Mesendoderm (in vitro differentiated cells): ENCODE measurements at regions not wholly inside any gene's neighbourhood (a gene's known extent, or its start where the extent isn't known, plus 50 kb on each side); places are given as distances from the start of the nearest gene placed in this dataset.
A peak's percentile ranks its signal among the peaks of the same experiment; 100 is the strongest.

Experiments used
- DNase-seq: peaks from one replicate; pipeline ENCODE4 v3.0.0; 2013
- H2AK5ac ChIP-seq: 2 replicates; pipeline ENCODE4 v1.6.1; 2013; ENCODE audit warnings: low read length, inconsistent platforms
- H2BK120ac ChIP-seq: 2 replicates; pipeline ENCODE4 v1.6.1; 2013; ENCODE audit warnings: low read depth, mild to moderate bottlenecking, low read length, moderate library complexity, mixed read lengths
- H2BK15ac ChIP-seq: replicated peaks from 2 replicates; pipeline ENCODE4 v1.6.1; 2013; ENCODE audit warnings: low read depth, mild to moderate bottlenecking, moderate library complexity
- H2BK5ac ChIP-seq: 2 replicates; pipeline ENCODE4 v1.6.1; 2013; ENCODE audit warnings: low read length, inconsistent platforms
- H3K18ac ChIP-seq: 2 replicates; pipeline ENCODE4 v1.6.1; 2013; ENCODE audit warnings: mild to moderate bottlenecking, low read length, mixed read lengths
- H3K23ac ChIP-seq: one replicate; pipeline ENCODE4 v1.6.1; 2013; ENCODE audit warnings: low read length
- H3K27ac ChIP-seq: 2 replicates; pipeline ENCODE4 v1.5.1; 2013; ENCODE audit warnings: low read depth, mild to moderate bottlenecking, inconsistent platforms, low read length, moderate library complexity
- H3K27me3 ChIP-seq: 2 replicates; pipeline ENCODE4 v1.6.1; 2013; ENCODE audit warnings: low read length, control low read depth, mild to moderate bottlenecking, inconsistent platforms; ENCODE audit not compliant: insufficient read depth, poor library complexity
- H3K36me3 ChIP-seq: 2 replicates; pipeline ENCODE4 v1.6.1; 2013; ENCODE audit warnings: low read length, inconsistent platforms; ENCODE audit not compliant: control insufficient read depth, insufficient read depth
- H3K4ac ChIP-seq: one replicate; pipeline ENCODE4 v1.6.1; 2013; ENCODE audit warnings: low read depth, mild to moderate bottlenecking, low read length, moderate library complexity
- H3K4me1 ChIP-seq: 2 replicates; pipeline ENCODE4 v1.6.1; 2013; ENCODE audit warnings: low read depth, low read length, inconsistent platforms; ENCODE audit not compliant: control insufficient read depth
- H3K4me2 ChIP-seq: 2 replicates; pipeline ENCODE4 v1.6.1; 2013; ENCODE audit warnings: low read length
- H3K4me3 ChIP-seq: 2 replicates; pipeline ENCODE4 v1.5.1; 2013; ENCODE audit warnings: mild to moderate bottlenecking, low read length
- H3K56ac ChIP-seq: one replicate; pipeline ENCODE4 v1.6.1; 2013; ENCODE audit warnings: low read length
- H3K79me1 ChIP-seq: 2 replicates; pipeline ENCODE4 v1.6.1; 2013; ENCODE audit warnings: low read length, inconsistent platforms
- H3K79me2 ChIP-seq: 2 replicates; pipeline ENCODE4 v1.6.1; 2013; ENCODE audit warnings: mild to moderate bottlenecking, low read length; ENCODE audit not compliant: control insufficient read depth, insufficient read depth
- H3K9ac ChIP-seq: 2 replicates; pipeline ENCODE4 v1.6.1; 2013; ENCODE audit warnings: low read length, inconsistent platforms
- H4K5ac ChIP-seq: one replicate; pipeline ENCODE4 v1.6.1; 2013; ENCODE audit warnings: low read length
- H4K8ac ChIP-seq: one replicate; pipeline ENCODE4 v1.6.1; 2013; ENCODE audit warnings: low read depth, mild to moderate bottlenecking, control low read depth, low read length, moderate library complexity
- WGBS: extraction: QIAGEN DNeasy Blood & Tissue Kit; methylation state at CpG from one replicate; pipeline ENCODE4 v1.1.7; 2013; ENCODE audit warnings: low lambda C conversion rate, missing lambda C conversion rate; ENCODE audit not compliant: insufficient coverage; ENCODE audit errors: extremely low coverage; 5-methylcytosine and 5-hydroxymethylcytosine counted together

DNA sequence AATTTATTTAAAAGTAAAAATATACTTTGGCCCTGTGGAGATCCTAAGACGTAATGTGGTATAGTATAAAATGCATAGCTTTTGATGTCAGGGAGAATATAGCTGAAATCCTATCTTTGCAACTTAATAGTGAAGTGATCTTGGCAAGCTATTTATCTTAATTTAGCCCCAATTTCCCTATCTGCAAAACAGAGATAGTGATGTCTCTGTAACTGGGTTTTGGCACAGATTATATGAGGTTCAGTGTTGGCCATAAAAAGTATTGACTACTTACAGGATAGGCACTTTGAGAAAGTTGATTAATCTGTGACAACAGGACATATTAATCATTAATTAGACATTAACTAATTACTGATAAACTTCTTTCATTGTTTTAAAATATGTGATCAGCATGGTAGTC lies 89.2 kb downstream of the ISL1 start:
- Histone ChIP-seq H3K36me3 (no peaks in the 10 kb centered on the region), H2BK15ac (no peak overlapping the region), H3K4me1 (peaks cover 4% of the 10 kb centered on the region)

DNA sequence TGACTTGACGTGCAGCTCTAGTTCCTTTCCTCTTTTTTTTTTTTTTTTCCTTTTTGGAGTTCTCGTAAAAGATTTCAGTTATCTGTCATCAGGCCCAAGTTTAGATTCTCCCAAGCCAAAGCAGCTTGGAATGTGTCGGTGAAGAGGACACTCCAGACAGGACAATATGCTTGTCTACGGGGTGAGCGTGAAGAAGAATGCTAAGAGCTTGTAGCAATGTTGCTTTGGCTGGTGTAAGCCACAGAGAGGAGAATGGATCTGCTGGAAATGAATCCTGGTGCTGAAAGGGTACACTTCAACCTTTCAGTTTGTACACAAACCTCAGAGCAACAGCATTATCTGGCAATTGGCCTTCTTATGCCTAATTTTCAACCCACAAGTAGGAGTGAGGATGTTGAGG lies 92.4 kb downstream of the ISL1 start:
- Histone ChIP-seq H2BK15ac (no peak overlapping the region), H3K27me3 (no peaks in the 10 kb centered on the region), H3K4ac (no peak overlapping the region), H3K9ac (no peak overlapping the region), H3K79me1 (no peaks in the 10 kb centered on the region), H3K27ac (no peak overlapping the region), H2AK5ac (no peak overlapping the region), H3K4me3 (no peak overlapping the region), H2BK5ac (no peak overlapping the region), H3K79me2 (no peaks in the 10 kb centered on the region), H3K4me2 (no peak overlapping the region), H4K5ac (no peak overlapping the region), H3K4me1 (peaks cover 4% of the 10 kb centered on the region), H4K8ac (no peak overlapping the region), H2BK120ac (no peak overlapping the region), H3K18ac (no peak overlapping the region), H3K36me3 (no peaks in the 10 kb centered on the region), H3K23ac (no peak overlapping the region), H3K56ac (no peak overlapping the region)
- no CpG with 5 or more reads among the region's 5 CpGs for WGBS
- peak; percentile 10 for DNase-seq

More for the DNA sequence above, 89.2 kb downstream of the ISL1 start:
- Histone ChIP-seq H4K8ac (no peak overlapping the region), H3K4me2 (no peak overlapping the region), H3K4me3 (no peak overlapping the region), H3K27ac (no peak overlapping the region), H2BK5ac (no peak overlapping the region), H3K9ac (no peak overlapping the region), H3K56ac (no peak overlapping the region), H3K23ac (no peak overlapping the region), H4K5ac (no peak overlapping the region), H2AK5ac (no peak overlapping the region), H3K4ac (no peak overlapping the region), H3K79me1 (no peaks in the 10 kb centered on the region), H2BK120ac (no peak overlapping the region), H3K79me2 (no peaks in the 10 kb centered on the region), H3K18ac (no peak overlapping the region), H3K27me3 (no peaks in the 10 kb centered on the region)
- no peak for DNase-seq
- no CpG with 5 or more reads among the region's 1 CpG for WGBS

DNA sequence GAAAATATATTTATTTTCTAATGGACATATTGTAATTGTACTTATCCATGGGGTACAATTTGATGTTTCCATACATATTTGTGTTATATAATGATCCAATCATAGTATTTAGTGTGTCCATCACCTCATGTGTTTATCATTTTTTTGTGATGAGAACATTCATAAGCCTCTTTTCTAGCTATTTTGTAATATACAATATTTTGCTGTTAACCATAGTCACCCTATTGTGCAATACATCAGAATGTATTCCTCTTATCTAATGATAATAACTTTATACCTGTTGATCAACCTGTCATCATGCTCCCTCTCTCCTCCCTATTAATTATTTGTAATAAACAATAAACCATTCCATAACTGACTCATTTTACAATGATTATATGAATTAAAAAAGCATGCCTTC lies 93.2 kb downstream of the ISL1 start:
- H3K27ac ChIP-seq, result no peak overlapping the region

DNA sequence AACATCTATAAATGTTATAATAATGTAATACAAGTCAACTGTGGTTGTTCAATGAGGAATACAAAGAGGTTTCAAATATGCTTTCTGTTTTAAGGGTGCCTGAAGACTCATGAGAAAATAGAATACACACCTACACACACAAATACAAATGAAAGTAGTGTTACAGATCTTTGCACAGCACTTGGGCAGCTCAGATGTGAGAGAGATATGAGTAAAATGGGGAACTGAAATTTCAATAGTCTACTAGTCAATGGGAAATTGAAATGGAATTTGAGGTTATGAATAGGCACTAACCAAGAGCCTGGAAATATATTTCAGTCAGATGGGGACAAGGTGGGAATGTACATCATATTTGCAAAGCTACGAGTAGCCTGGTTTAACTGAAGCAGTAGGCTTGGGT lies 96.6 kb downstream of the ISL1 start:
- Histone ChIP-seq H3K18ac (no peak overlapping the region), H3K4me1 (peaks cover 4% of the 10 kb centered on the region), H2BK5ac (no peak overlapping the region), H3K9ac (no peak overlapping the region), H3K79me2 (no peaks in the 10 kb centered on the region), H2BK120ac (no peak overlapping the region), H3K36me3 (no peaks in the 10 kb centered on the region), H2BK15ac (no peak overlapping the region), H4K8ac (no peak overlapping the region), H3K4ac (no peak overlapping the region), H2AK5ac (no peak overlapping the region), H3K23ac (no peak overlapping the region), H3K4me2 (no peak overlapping the region), H4K5ac (no peak overlapping the region), H3K27ac (no peak overlapping the region), H3K4me3 (no peak overlapping the region), H3K79me1 (no peaks in the 10 kb centered on the region), H3K56ac (no peak overlapping the region), H3K27me3 (no peaks in the 10 kb centered on the region)
- DNase-seq, result no peak
- no CpG with 5 or more reads among the region's 1 CpG for WGBS

More for the DNA sequence above, 93.2 kb downstream of the ISL1 start:
- H3K18ac ChIP-seq, result no peak overlapping the region
- H2AK5ac ChIP-seq, result no peak overlapping the region
- no peaks in the 10 kb centered on the region for H3K27me3 ChIP-seq
- no peak overlapping the region for H3K4me3 ChIP-seq
- H4K8ac ChIP-seq, result no peak overlapping the region
- no peaks in the 10 kb centered on the region for H3K36me3 ChIP-seq
- H3K9ac ChIP-seq, result no peak overlapping the region
- H3K4me2 ChIP-seq, result no peak overlapping the region
- H3K4me1 ChIP-seq, result peaks cover 4% of the 10 kb centered on the region
- no peaks in the 10 kb centered on the region for H3K79me1 ChIP-seq
- H3K79me2 ChIP-seq, result no peaks in the 10 kb centered on the region
- no peak overlapping the region for H2BK15ac ChIP-seq
- H2BK120ac ChIP-seq, result no peak overlapping the region
- no peak overlapping the region for H3K23ac ChIP-seq
- H3K56ac ChIP-seq, result no peak overlapping the region
- DNase-seq, result no peak
- no peak overlapping the region for H4K5ac ChIP-seq
- H3K4ac ChIP-seq, result no peak overlapping the region
- H2BK5ac ChIP-seq, result no peak overlapping the region

DNA sequence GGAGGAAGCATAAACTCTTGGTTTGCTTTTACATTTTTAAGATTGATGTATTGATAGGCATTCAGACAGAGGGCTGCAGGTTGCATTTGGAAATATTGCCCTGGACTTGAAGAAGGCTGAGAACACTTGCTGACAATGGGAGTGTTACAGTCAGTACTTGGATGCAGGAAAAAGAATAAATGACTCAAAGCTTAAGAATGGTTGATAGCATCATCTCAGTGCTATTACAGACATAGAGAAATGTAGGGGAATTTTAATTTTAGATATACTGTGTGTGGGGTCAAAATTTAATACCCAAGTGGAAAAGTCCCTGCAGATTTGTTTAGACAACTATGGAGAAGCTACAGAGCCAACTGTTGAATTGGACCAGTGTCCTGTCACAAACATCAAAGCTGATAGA lies 101.1 kb downstream of the ISL1 start:
- no peak overlapping the region for H2AK5ac ChIP-seq
- H2BK5ac ChIP-seq, result no peak overlapping the region
- no peaks in the 10 kb centered on the region for H3K36me3 ChIP-seq
- H3K4me2 ChIP-seq, result no peak overlapping the region
- H3K23ac ChIP-seq, result no peak overlapping the region
- no peak overlapping the region for H3K27ac ChIP-seq
- H3K79me1 ChIP-seq, result no peaks in the 10 kb centered on the region
- H4K5ac ChIP-seq, result no peak overlapping the region
- no peak overlapping the region for H2BK120ac ChIP-seq
- no peak for DNase-seq
- H3K79me2 ChIP-seq, result no peaks in the 10 kb centered on the region
- H3K9ac ChIP-seq, result no peak overlapping the region
- H3K18ac ChIP-seq, result no peak overlapping the region
- H3K4ac ChIP-seq, result no peak overlapping the region
- H2BK15ac ChIP-seq, result no peak overlapping the region
- H3K4me3 ChIP-seq, result no peak overlapping the region
- no peak overlapping the region for H4K8ac ChIP-seq
- no peaks in the 10 kb centered on the region for H3K27me3 ChIP-seq
- H3K4me1 ChIP-seq, result no peaks in the 10 kb centered on the region
- H3K56ac ChIP-seq, result no peak overlapping the region

DNA sequence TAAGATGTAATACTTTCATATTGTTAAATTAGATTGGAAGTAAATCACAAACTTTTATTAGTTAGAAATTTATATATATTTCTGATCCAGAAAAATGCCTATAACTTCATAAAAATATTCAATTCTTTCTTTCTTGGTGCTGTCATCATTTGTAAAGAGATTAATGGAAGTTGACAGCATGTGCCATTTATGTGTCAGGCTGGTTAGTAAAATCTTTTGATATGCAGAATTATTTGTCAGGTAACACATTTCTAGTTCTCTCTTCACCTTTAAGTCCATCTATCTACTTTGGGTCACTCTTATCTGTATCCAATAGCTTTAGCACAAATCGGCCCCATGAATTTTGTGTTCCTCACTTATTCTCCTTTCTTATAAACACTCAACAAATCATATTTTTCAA lies 102.9 kb downstream of the ISL1 start:
- Histone ChIP-seq H2AK5ac (no peak overlapping the region), H3K27ac (no peak overlapping the region), H3K56ac (no peak overlapping the region), H4K8ac (no peak overlapping the region), H3K4me1 (no peaks in the 10 kb centered on the region), H3K4me2 (no peak overlapping the region), H3K9ac (no peak overlapping the region), H3K4me3 (no peak overlapping the region), H2BK15ac (no peak overlapping the region), H2BK5ac (no peak overlapping the region), H3K36me3 (no peaks in the 10 kb centered on the region), H3K4ac (no peak overlapping the region), H3K27me3 (no peaks in the 10 kb centered on the region), H3K23ac (no peak overlapping the region), H3K79me1 (no peaks in the 10 kb centered on the region), H2BK120ac (no peak overlapping the region), H3K79me2 (no peaks in the 10 kb centered on the region), H3K18ac (no peak overlapping the region), H4K5ac (no peak overlapping the region)
- 100% methylated on average over 1 of the region's 1 CpG for WGBS
- no peak for DNase-seq
